ENCODE measurements at regions not wholly inside any gene's neighbourhood (a gene's known extent, or its start where the extent isn't known, plus 50 kb on each side); places are given as distances from the start of the nearest gene placed in this dataset.

GRCh38 chr13:60772726-60773125, 375.7 kb downstream of the TDRD3 start (continued):
- TF ChIP-seq, protein P1, sequence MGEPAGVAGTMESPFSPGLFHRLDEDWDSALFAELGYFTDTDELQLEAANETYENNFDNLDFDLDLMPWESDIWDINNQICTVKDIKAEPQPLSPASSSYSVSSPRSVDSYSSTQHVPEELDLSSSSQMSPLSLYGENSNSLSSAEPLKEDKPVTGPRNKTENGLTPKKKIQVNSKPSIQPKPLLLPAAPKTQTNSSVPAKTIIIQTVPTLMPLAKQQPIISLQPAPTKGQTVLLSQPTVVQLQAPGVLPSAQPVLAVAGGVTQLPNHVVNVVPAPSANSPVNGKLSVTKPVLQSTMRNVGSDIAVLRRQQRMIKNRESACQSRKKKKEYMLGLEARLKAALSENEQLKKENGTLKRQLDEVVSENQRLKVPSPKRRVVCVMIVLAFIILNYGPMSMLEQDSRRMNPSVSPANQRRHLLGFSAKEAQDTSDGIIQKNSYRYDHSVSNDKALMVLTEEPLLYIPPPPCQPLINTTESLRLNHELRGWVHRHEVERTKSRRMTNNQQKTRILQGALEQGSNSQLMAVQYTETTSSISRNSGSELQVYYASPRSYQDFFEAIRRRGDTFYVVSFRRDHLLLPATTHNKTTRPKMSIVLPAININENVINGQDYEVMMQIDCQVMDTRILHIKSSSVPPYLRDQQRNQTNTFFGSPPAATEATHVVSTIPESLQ (CRISPR knock-in tag; IDR thresholded peaks at IDR 0.05) = no peak

DNA sequence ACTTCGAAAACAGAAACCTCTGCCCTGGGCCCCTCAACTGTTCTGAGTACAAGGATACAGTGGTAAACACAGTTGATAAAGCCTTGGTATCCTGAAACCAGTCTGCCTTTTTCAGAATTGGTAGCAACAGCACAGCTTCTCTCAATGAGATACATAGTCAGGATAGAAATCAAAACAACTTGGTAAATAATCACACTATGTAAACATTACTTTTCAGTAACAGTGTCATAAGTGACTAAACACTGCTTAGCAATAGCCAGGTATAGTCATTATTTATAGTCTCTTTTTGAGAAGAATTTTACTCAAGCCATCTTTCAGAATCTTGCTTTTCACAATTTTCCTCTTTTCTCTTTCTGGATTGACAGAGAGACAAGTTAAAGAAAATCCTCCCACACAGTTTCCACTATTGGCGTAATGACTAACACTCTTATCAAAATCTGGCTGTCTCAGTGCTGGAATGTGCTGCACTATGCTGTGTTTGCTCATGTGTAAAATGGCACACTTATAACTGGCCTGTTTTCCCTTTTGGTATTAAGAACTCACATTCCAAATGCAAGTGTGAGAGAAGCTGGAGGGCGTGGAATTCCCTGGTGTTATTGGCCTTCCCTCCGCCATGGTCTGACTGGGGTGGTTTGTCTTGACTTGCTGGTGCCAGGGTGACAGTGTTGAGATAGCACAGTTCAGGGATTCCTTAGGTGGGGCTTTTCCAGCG, 368.8 kb downstream of the TDRD3 start:
- peaks cover 7% of the 10 kb centered on the region; the same call in 1 of the 2 replicates for H3K9me3 Mint-ChIP-seq
- H3K4me3 Mint-ChIP-seq = no peak overlapping the region
- no peaks in the 10 kb centered on the region for H3K27me3 Mint-ChIP-seq (ENCODE audit: low read depth)
- ATAC-seq (no peak), DNase-seq (ENCODE audit: low spot score) (no peak)
- POLR2A ChIA-PET = no interaction called here
- H3K36me3 Mint-ChIP-seq = no peaks in the 10 kb centered on the region
- CTCF ChIA-PET = no interaction called here
- H3K27ac Mint-ChIP-seq = no peak overlapping the region
- peaks cover 5% of the 10 kb centered on the region for H3K4me1 Mint-ChIP-seq
- no peak for TF ChIP-seq MYBL2 (CRISPR knock-in tag; IDR thresholded peaks at IDR 0.05)
- TF ChIP-seq, protein P2, sequence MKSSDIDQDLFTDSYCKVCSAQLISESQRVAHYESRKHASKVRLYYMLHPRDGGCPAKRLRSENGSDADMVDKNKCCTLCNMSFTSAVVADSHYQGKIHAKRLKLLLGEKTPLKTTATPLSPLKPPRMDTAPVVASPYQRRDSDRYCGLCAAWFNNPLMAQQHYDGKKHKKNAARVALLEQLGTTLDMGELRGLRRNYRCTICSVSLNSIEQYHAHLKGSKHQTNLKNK (CRISPR knock-in tag; IDR thresholded peaks at IDR 0.05) = no peak

- H3K4me3 Mint-ChIP-seq = no peak overlapping the region
- no peak for TF ChIP-seq PRRX2 (CRISPR knock-in tag; IDR thresholded peaks at IDR 0.05)
- no peak for TF ChIP-seq RELA (CRISPR knock-in tag; IDR thresholded peaks at IDR 0.05; ENCODE audit: borderline replicate concordance)
- no peak for TF ChIP-seq NFE2L1 (CRISPR knock-in tag; IDR thresholded peaks at IDR 0.05)
- TF ChIP-seq FOXK1 (CRISPR knock-in tag; IDR thresholded peaks at IDR 0.05) = no peak
- no peak for TF ChIP-seq MLX (CRISPR knock-in tag; IDR thresholded peaks at IDR 0.05)
- no peak for TF ChIP-seq JAZF1 (CRISPR knock-in tag; IDR thresholded peaks at IDR 0.05)
- TF ChIP-seq MYBL2 (CRISPR knock-in tag; IDR thresholded peaks at IDR 0.05) = no peak
- no peak for TF ChIP-seq E2F5 (CRISPR knock-in tag; IDR thresholded peaks at IDR 0.05)
- TF ChIP-seq ZNF263 (CRISPR knock-in tag; IDR thresholded peaks at IDR 0.05; ENCODE audit: low read depth) = no peak
- TF ChIP-seq, protein P1 (CRISPR knock-in tag; IDR thresholded peaks at IDR 0.05) = no peak
- TF ChIP-seq USF1 (CRISPR knock-in tag; IDR thresholded peaks at IDR 0.05) = no peak
- TF ChIP-seq TEAD4 (CRISPR knock-in tag; IDR thresholded peaks at IDR 0.05) = no peak
- TF ChIP-seq SMAD3 (CRISPR knock-in tag; IDR thresholded peaks at IDR 0.05; ENCODE audit: borderline replicate concordance) = no peak
- TF ChIP-seq, protein P3, sequence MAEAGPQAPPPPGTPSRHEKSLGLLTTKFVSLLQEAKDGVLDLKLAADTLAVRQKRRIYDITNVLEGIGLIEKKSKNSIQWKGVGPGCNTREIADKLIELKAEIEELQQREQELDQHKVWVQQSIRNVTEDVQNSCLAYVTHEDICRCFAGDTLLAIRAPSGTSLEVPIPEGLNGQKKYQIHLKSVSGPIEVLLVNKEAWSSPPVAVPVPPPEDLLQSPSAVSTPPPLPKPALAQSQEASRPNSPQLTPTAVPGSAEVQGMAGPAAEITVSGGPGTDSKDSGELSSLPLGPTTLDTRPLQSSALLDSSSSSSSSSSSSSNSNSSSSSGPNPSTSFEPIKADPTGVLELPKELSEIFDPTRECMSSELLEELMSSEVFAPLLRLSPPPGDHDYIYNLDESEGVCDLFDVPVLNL (CRISPR knock-in tag; IDR thresholded peaks at IDR 0.05; ENCODE audit: borderline replicate concordance, low read depth) = no peak
- TF ChIP-seq USF2 (CRISPR knock-in tag; IDR thresholded peaks at IDR 0.05) = no peak
- no peak for TF ChIP-seq SMAD4 (CRISPR knock-in tag; IDR thresholded peaks at IDR 0.05)
- TF ChIP-seq, protein P4, sequence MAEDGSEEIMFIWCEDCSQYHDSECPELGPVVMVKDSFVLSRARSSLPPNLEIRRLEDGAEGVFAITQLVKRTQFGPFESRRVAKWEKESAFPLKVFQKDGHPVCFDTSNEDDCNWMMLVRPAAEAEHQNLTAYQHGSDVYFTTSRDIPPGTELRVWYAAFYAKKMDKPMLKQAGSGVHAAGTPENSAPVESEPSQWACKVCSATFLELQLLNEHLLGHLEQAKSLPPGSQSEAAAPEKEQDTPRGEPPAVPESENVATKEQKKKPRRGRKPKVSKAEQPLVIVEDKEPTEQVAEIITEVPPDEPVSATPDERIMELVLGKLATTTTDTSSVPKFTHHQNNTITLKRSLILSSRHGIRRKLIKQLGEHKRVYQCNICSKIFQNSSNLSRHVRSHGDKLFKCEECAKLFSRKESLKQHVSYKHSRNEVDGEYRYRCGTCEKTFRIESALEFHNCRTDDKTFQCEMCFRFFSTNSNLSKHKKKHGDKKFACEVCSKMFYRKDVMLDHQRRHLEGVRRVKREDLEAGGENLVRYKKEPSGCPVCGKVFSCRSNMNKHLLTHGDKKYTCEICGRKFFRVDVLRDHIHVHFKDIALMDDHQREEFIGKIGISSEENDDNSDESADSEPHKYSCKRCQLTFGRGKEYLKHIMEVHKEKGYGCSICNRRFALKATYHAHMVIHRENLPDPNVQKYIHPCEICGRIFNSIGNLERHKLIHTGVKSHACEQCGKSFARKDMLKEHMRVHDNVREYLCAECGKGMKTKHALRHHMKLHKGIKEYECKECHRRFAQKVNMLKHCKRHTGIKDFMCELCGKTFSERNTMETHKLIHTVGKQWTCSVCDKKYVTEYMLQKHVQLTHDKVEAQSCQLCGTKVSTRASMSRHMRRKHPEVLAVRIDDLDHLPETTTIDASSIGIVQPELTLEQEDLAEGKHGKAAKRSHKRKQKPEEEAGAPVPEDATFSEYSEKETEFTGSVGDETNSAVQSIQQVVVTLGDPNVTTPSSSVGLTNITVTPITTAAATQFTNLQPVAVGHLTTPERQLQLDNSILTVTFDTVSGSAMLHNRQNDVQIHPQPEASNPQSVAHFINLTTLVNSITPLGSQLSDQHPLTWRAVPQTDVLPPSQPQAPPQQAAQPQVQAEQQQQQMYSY (CRISPR knock-in tag; IDR thresholded peaks at IDR 0.05) = no peak
- no peak for TF ChIP-seq FOXJ3 (CRISPR knock-in tag; IDR thresholded peaks at IDR 0.05; ENCODE audit: borderline replicate concordance)
- H3K27me3 Mint-ChIP-seq (ENCODE audit: low read depth) = no peaks in the 10 kb centered on the region
- ChIA-PET POLR2A (no interaction called here), CTCF (no interaction called here)
- H3K9me3 Mint-ChIP-seq = 0 out of 2 replicates have a peak, but pooled peaks cover 4% of the 10 kb centered on the region
- DNase-seq (ENCODE audit: low spot score) = no peak
- H3K27ac Mint-ChIP-seq = no peak overlapping the region
- no peaks in the 10 kb centered on the region for H3K36me3 Mint-ChIP-seq
- no peak for ATAC-seq
- H3K4me1 Mint-ChIP-seq = peaks cover 37% of the 10 kb centered on the region
Measured at GRCh38 chr13:60759499-60759898, 362.5 kb downstream of the TDRD3 start.

All from WTC11 (cell line).